CMK (cell line): ENCODE measurements at regions not wholly inside any gene's neighbourhood (a gene's known extent, or its start where the extent isn't known, plus 50 kb on each side); places are given as distances from the start of the nearest gene placed in this dataset.
"Not testable (repeated sequence)": the region's sequence is repeated elsewhere in the genome, so short reads cannot be mapped to it uniquely, and the experiment has no call there.

Experiments used
- DNase-seq: peaks from one replicate; pipeline ENCODE4 v3.0.0-alpha.2; 2010; ENCODE audit warnings: low read depth

- no peak for DNase-seq
Observed at GRCh38 chr9:108062680-108063079, 573.1 kb upstream of the KLF4 start.

DNA sequence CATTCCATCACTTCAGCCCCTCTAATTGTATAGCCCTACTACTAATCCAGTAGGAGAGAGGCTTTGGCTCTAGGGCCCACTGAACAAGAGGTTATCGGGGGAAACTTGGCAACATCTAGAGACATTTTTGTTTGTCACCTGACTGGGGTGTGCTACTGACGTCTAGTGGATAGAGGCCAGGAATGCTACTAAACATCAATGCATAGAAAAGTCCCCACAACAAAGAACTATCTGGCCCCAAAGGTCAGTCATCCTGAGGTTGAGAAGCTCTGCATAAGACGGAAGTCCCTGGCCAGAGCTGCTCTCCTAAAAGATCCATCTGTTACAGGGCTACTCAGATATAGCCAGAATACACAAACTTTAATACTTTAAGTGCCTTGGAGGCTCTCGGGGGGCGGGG, 570.6 kb upstream of the KLF4 start:
- DNase-seq: no peak

DNA sequence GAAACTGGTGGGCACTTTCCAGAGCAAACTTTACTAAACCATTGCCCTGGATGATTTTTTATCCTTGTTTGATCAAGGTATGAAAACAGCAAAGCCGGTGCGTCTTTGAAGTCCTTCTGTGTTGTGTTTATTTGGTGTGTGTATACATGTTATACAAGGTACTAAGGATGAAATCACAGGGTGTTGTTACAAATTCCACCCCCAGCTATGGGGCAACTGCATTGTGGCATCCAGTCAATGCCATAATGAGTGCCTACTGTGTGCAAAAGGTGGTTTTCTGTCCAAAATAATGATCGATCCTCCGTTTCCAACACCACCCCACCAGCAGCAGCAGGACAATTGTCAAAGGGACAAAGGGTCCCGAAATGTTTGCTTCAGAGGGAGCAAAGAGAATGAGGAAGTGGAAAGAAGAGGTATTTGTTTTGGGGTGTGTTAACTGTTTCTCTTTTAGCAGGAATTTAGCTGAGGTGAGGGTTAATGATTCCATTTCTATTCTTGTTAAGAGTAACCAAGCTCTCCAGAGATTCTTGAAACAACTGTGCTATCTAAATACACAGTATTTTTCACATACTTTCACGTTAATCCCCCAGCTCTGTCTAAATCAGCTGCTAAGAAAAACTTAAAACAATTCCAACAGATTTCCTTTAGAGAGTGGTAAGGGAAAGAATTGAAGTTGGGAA, 568.7 kb upstream of the KLF4 start:
- DNase-seq: no peak

GRCh38 chr9:108057421-108058134, 568.0 kb upstream of the KLF4 start:
- no peak for DNase-seq

- DNase-seq: no peak
Observed at GRCh38 chr9:108056805-108057386, 567.3 kb upstream of the KLF4 start.

- DNase-seq: no peak
Observed at GRCh38 chr9:108056084-108056804, 566.7 kb upstream of the KLF4 start.

GRCh38 chr9:108054131-108054630, 564.6 kb upstream of the KLF4 start:
- no peak for DNase-seq

- no peak for DNase-seq
Observed at GRCh38 chr9:108053555-108054061, 564.0 kb upstream of the KLF4 start.

DNA sequence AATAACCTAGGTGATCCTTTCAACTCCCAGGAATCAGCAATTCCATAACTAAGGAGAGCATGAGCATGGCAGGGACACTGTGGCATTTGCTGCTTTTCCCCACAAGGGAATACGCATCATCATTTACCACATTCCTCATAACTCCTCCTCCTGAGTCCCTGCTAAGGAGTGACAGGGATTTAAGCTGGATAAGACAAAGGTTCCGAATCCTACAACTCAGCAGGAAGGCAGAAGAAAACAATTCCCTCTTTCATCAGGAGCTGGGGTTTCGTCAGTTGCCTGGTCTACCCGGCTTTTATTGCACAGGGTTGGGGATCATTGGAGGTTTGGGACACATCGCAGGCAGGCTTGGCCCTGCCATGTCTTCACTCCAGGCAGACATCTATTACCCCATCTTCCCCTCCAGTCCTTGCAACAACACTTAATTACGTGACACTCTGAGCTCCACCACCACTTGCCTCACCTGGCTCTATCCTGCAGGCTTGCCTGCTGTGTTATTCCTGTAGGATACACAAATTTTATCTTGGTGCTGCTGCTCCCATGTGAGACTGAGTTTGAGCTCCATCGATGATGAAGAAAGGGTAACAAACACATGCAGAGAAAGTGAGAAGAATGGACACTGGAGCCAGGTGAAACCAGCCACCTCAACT, 563.0 kb upstream of the KLF4 start:
- DNase-seq: no peak

- DNase-seq: no peak
Observed at GRCh38 chr9:108050894-108051293, 561.3 kb upstream of the KLF4 start.

GRCh38 chr9:108049671-108050494, 560.3 kb upstream of the KLF4 start:
- DNase-seq: no peak

DNA sequence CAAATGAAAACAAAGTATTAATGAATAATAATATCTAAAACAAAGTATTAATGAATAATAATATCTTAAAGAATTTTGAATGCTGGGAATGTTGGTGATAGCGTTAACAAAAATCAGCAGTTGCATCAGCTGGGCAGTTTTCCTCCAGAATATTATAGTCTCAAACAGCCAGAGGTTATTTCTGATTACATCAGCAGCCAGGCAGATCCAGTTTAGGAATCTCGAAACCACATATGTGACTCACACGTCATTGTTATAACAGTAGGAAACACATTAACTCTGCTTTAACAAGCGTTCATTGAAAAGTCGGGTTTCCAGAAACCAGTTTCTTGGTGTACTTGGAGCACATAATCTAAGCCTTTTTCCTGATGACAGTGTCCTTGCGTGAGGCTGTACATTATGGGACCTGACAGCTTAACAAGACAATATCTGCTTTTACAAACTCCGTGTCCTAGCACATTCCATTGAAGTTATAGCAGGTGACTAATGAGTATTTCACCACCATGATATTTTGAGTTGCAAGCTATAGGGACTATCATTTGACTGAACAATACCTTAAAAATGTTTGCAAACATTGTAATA, 559.5 kb upstream of the KLF4 start:
- no peak for DNase-seq

DNA sequence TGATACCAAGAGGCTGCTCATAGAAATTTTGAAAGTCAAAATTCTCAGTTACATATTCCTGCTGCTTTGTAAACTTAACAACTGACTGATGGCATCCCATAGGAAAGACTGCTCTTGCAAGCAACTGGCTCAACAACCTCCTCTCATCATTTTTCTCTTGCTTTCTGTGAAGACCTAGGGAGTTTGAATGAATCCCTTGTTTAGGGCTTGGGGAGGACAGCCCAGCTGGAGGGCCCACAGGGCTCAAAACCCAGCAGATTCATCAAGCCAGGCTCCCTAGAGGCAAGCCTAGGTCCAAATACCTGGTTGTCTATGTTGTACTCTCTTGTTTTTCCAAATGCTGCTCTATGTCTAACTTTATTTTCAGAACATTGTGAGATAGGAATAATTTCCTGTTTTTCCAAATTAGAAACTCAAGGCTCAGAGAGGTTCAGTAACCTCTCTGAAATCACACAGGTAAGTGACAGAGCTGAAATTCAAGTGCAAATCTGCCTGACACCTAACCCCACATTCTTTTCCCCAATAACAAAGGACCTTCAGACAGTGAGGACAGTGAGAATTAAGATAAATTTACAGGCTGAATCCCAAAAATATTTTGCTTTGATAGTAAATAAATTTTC, 558.9 kb upstream of the KLF4 start:
- no peak for DNase-seq

DNA sequence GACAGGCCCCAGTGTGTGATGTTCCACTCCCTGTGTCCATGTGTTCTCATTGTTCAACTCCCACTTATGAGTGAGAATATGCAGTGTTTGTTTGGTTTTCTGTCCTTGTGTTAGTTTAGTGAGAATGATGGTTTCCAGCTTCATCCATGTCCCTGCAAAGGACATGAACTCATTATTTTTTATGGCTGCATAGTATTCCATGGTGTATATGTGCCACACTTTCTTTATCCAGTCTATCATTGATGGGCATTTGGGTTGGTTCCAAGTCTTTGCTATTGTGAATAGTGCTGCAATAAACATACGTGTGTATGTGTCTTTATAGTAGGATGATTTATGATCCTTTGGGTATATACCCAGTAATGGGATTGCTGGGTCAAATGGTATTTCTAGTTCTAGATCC, 558.2 kb upstream of the KLF4 start:
- not testable (repeated sequence) for DNase-seq

GRCh38 chr9:108047264-108047663, 557.7 kb upstream of the KLF4 start:
- no peak for DNase-seq

DNA sequence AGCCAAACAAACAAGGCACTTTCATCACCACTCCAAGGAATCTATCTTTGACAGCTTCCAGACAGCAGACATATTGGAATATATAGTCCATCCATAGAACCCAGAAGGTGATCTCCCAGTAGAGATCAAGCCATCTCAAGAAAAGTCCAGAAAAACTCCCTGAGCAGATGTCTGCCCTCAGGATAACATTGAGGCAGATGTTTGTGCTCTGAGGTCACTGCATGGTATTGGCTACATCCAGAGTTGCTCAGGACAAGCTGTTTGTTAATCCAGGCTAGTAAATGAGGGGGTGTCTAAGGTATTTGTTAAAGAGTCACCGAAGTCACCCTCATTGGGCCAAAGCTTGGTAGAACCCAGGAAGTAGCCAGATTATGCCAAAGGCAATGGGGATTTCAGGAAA, 556.3 kb upstream of the KLF4 start:
- no peak for DNase-seq

- no peak for DNase-seq
Observed at GRCh38 chr9:108043585-108043984, 554.0 kb upstream of the KLF4 start.

- DNase-seq: no peak
Observed at GRCh38 chr9:108041551-108041950, 552.0 kb upstream of the KLF4 start.

GRCh38 chr9:108040783-108041182, 551.2 kb upstream of the KLF4 start:
- no peak for DNase-seq

GRCh38 chr9:108039493-108039892, 549.9 kb upstream of the KLF4 start:
- DNase-seq: no peak
